B cell (primary cell): ENCODE measurements at regions not wholly inside any gene's neighbourhood (a gene's known extent, or its start where the extent isn't known, plus 50 kb on each side); places are given as distances from the start of the nearest gene placed in this dataset.

Experiments
- ATAC-seq: fragments of 200-7000 bp; cut with Tn5 transposase; one replicate; pipeline ENCODE4 v1.10.0; 2021; ENCODE audit warnings: low read depth, mild to moderate bottlenecking, moderate number of reproducible peaks, moderate library complexity
- CTCF ChIA-PET: fragments of 350-600 bp; sonication (Branson Sonifier 250); formaldehyde crosslinking; loops from one replicate; lab custom pipeline; 2021; ENCODE audit warnings: antibody characterized with exemption, inconsistent platforms; lab: Charles Lee
- POLR2A ChIA-PET: fragments of 350-600 bp; sonication (Branson Sonifier 250); formaldehyde crosslinking; loops from one replicate; lab custom pipeline; 2021; ENCODE audit warnings: antibody characterized with exemption; lab: Charles Lee
- DNase-seq: peaks from one replicate; pipeline ENCODE4 v3.0.0; 2013
- H2AFZ ChIP-seq: 2 replicates; pipeline ENCODE4 v1.6.1; 2012; ENCODE audit warnings: mild to moderate bottlenecking, low read depth, low read length; ENCODE audit not compliant: insufficient read depth, poor library complexity, severe bottlenecking
- H3K27ac ChIP-seq, 2 donors: 1 replicate in 1 of 2; 2 replicates in 1 of 2; pipeline ENCODE4 v1.5.1; 2012 to 2013; ENCODE audit warnings: low read length in 2 of 2, mild to moderate bottlenecking in 2 of 2, moderate library complexity in 1 of 2
- H3K27me3 ChIP-seq, 4 experiments: fragments of 200-600 bp in 1 of 4; sonication (generic) in 1 of 4; replicated peaks in 1 of 4; 1 replicate in 2 of 4; 2 replicates in 2 of 4; pipeline versions ENCODE4 v1.6.1 to v1.7.0; 2013 to 2016; ENCODE audit warnings: low read length in 3 of 4, mild to moderate bottlenecking in 2 of 4, mixed read lengths in 1 of 4, moderate library complexity in 1 of 4; ENCODE audit not compliant: insufficient read depth in 4 of 4, control insufficient read depth in 3 of 4; ENCODE audit errors: control extremely low read depth in 1 of 4
- H3K36me3 ChIP-seq, 2 experiments: replicated peaks in 1 of 2; 1 replicate in 1 of 2; 2 replicates in 1 of 2; pipeline versions ENCODE4 v1.6.1 to v1.7.1; 2013; ENCODE audit warnings: low read length in 1 of 2; ENCODE audit not compliant: insufficient read depth in 2 of 2, control insufficient read depth in 1 of 2; ENCODE audit errors: control extremely low read depth in 1 of 2, extremely low read depth in 1 of 2
- H3K4me1 ChIP-seq, 2 donors: fragments of 200-600 bp in 1 of 2; sonication (generic) in 1 of 2; 1 replicate in 1 of 2; 2 replicates in 1 of 2; pipeline versions ENCODE4 v1.5.1 to v1.6.1; 2013 to 2017; ENCODE audit warnings: low read length in 2 of 2; ENCODE audit not compliant: control insufficient read depth in 2 of 2, insufficient read depth in 2 of 2
- H3K4me2 ChIP-seq: replicated peaks from 2 replicates; pipeline ENCODE3; 2012; ENCODE audit warnings: mild to moderate bottlenecking, low read depth, low read length; ENCODE audit not compliant: poor library complexity, severe bottlenecking
- H3K4me3 ChIP-seq, 5 experiments: fragments of 200-600 bp in 1 of 5; sonication (generic) in 1 of 5; 1 replicate in 3 of 5; 2 replicates in 2 of 5; pipeline versions ENCODE4 v1.5.1 to v1.7.0; 2011 to 2016; ENCODE audit warnings: low read length in 4 of 5, mild to moderate bottlenecking in 4 of 5, low read depth in 2 of 5, control low read depth in 1 of 5, moderate library complexity in 1 of 5; ENCODE audit not compliant: insufficient read depth in 1 of 5; ENCODE audit errors: control extremely low read depth in 1 of 5, extremely low read depth in 1 of 5
- H3K79me2 ChIP-seq: fragments of 200-600 bp; sonication (generic); one replicate; pipeline ENCODE4 v1.6.0; 2016; ENCODE audit warnings: low read length; ENCODE audit not compliant: control insufficient read depth, insufficient read depth
- H3K9ac ChIP-seq: fragments of 200-600 bp; sonication (generic); 2 replicates; pipeline ENCODE4 v1.6.1; 2017; ENCODE audit warnings: mild to moderate bottlenecking, low read length, moderate library complexity
- H3K9me3 ChIP-seq, 3 donors: one replicate each; pipeline versions ENCODE4 v1.6.1 to v1.7.1; 2013; ENCODE audit warnings: low read length in 2 of 3; ENCODE audit not compliant: control insufficient read depth in 2 of 3, insufficient read depth in 1 of 3; ENCODE audit errors: control extremely low read depth in 1 of 3
- H4K20me1 ChIP-seq: 2 replicates; pipeline ENCODE4 v1.6.0; 2012; ENCODE audit warnings: mild to moderate bottlenecking, low read length; ENCODE audit not compliant: insufficient read depth, control insufficient read depth, poor library complexity, severe bottlenecking
- H3K27ac Mint-ChIP-seq: one replicate; pipeline ENCODE4 v1.8.0; 2021; ENCODE audit warnings: mixed read lengths
- H3K27me3 Mint-ChIP-seq: one replicate; pipeline ENCODE4 v1.8.0; 2021; ENCODE audit warnings: mixed read lengths
- H3K4me1 Mint-ChIP-seq: one replicate; pipeline ENCODE4 v1.8.0; 2021; ENCODE audit warnings: mixed read lengths
- H3K4me3 Mint-ChIP-seq: one replicate; pipeline ENCODE4 v1.8.0; 2021; ENCODE audit warnings: mixed read lengths
- H3K9me3 Mint-ChIP-seq: one replicate; pipeline ENCODE4 v1.8.0; 2022; ENCODE audit warnings: mixed read lengths; ENCODE audit not compliant: insufficient read depth
- CTCF ChIP-seq: fragments of 200-600 bp; IDR thresholded peaks from one replicate; pipeline ENCODE4 v1.8.0; 2022; ENCODE audit warnings: antibody characterized with exemption, mild to moderate bottlenecking
- EZH2 ChIP-seq: IDR thresholded peaks from 2 replicates; pipeline ENCODE4 v1.6.1; 2012; ENCODE audit warnings: borderline replicate concordance, low read depth, mild to moderate bottlenecking, moderate library complexity, low read length; ENCODE audit not compliant: insufficient read depth, poor library complexity, severe bottlenecking
- WGBS: methylation state at CpG from one replicate; pipeline ENCODE4 v1.1.5; 2013; ENCODE audit warnings: missing lambda C conversion rate; ENCODE audit not compliant: insufficient coverage; 5-methylcytosine and 5-hydroxymethylcytosine counted together
- intact Hi-C: fragments of 100-400 bp; cut with micrococcal nuclease; formaldehyde crosslinking; loops from one replicate; pipeline ENCODE4 v1.10.0; 2022

- Histone ChIP-seq H3K27me3 (no peaks in the 10 kb centered on the region), H3K4me1 (no peaks in the 10 kb centered on the region), H2AFZ (no peak overlapping the region), H3K27ac (no peak overlapping the region), H3K4me3 (no peak overlapping the region), H3K79me2 (no peaks in the 10 kb centered on the region), H3K9ac (no peak overlapping the region), H3K9me3 (peaks cover 0 to 1% (median 0%) of the 10 kb centered on the region in 3 donors), H4K20me1 (no peaks in the 10 kb centered on the region), H3K4me2 (no peak overlapping the region), H3K36me3 (no peaks in the 10 kb centered on the region)
- Mint-ChIP-seq H3K9me3 (no peaks in the 10 kb centered on the region), H3K4me1 (peaks cover under 1% of the 10 kb centered on the region), H3K27me3 (no peaks in the 10 kb centered on the region), H3K4me3 (no peak overlapping the region), H3K27ac (no peak overlapping the region)
- ChIA-PET CTCF (no interaction called here), POLR2A (no interaction called here)
- TF ChIP-seq EZH2 (no peak), CTCF (no peak)
- no peak for ATAC-seq
- no peak for DNase-seq
- intact Hi-C loops = no loop called here
- 94% methylated on average over 3 of the region's 4 CpGs for WGBS
Measured at GRCh38 chr3:106126846-106127235, 258.0 kb upstream of the CBLB start.

- no peak overlapping the region for H3K9ac ChIP-seq
- ChIA-PET POLR2A (no interaction called here), CTCF (no interaction called here)
- H3K4me1 ChIP-seq = no peaks in the 10 kb centered on the region
- peaks cover 0 to 1% (median under 1%) of the 10 kb centered on the region in 3 donors for H3K9me3 ChIP-seq
- no peaks in the 10 kb centered on the region for H3K79me2 ChIP-seq
- intact Hi-C loops = loop anchor here (10.0 kb wide), 1 partner anchor 55 kb away; no protein-coding TSS in a partner anchor
- Mint-ChIP-seq H3K9me3 (no peaks in the 10 kb centered on the region), H3K27me3 (peaks cover 2% of the 10 kb centered on the region), H3K4me1 (no peaks in the 10 kb centered on the region), H3K27ac (no peak overlapping the region), H3K4me3 (no peak overlapping the region)
- no peak overlapping the region for H3K4me2 ChIP-seq
- WGBS = no CpG with 5 or more reads among the region's 2 CpGs
- DNase-seq (no peak), ATAC-seq (no peak)
- H3K27me3 ChIP-seq = no peaks in the 10 kb centered on the region
- no peaks in the 10 kb centered on the region for H3K36me3 ChIP-seq
- no peak overlapping the region for H3K4me3 ChIP-seq
- no peak overlapping the region for H3K27ac ChIP-seq
- H2AFZ ChIP-seq = no peak overlapping the region
- no peak for TF ChIP-seq EZH2
- TF ChIP-seq CTCF = no peak
- no peaks in the 10 kb centered on the region for H4K20me1 ChIP-seq
Measured at GRCh38 chr3:106129939-106130338, 261.1 kb upstream of the CBLB start.
